K562 (cell line): ENCODE measurements at regions not wholly inside any gene's neighbourhood (a gene's known extent, or its start where the extent isn't known, plus 50 kb on each side); places are given as distances from the start of the nearest gene placed in this dataset.
A peak's percentile ranks its signal among the peaks of the same experiment; 100 is the strongest.

ENCODE experiments used
- ATAC-seq: fragments of 200-7000 bp; cut with Tn5 transposase; 3 replicates; pipeline ENCODE4 v1.9.1; 2020; ENCODE audit warnings: moderate library complexity
- BruUV-seq: library from RNA; stranded (reverse); fragments of 400-500 nt; replicated peaks from 2 replicates; lab custom pipeline; 2021; lab: Mats Ljungman, UMichigan
- CTCF ChIA-PET: fragments of 300-600 bp; formaldehyde crosslinking; extraction: SDS; loops from one replicate; lab custom pipeline; 2021; ENCODE audit warnings: low intra/inter-chr PET ratio; lab: Yijun Ruan, JAX
- POLR2A ChIA-PET: fragments of 300-600, 350-650 bp; sonication (Branson Sonifier 250); formaldehyde crosslinking; extraction: SDS; loops from one replicate; lab custom pipeline; 2021; ENCODE audit warnings: antibody characterized with exemption, inconsistent platforms; lab: Yijun Ruan, JAX
- DNase-seq, 4 experiments: peaks; one replicate each; pipeline versions ENCODE4 v3.0.0 to v3.0.0-alpha.2; 2011 to 2018; ENCODE audit warnings: low spot score in 3 of 4, mixed read lengths in 3 of 4; ENCODE audit errors: extremely low read depth in 1 of 4
- FAIRE-seq: peaks from 2 replicates; lab custom pipeline; 2011; peaks lifted over from hg19 to GRCh38; lab: Jason Lieb, UNC
- H2AFZ ChIP-seq: 2 replicates; pipeline ENCODE4 v1.6.0; 2011; ENCODE audit warnings: low read depth, low read length, control low read depth, inconsistent platforms
- H3K27ac ChIP-seq: fragments of 200-600 bp; 3 replicates; pipeline ENCODE4 v1.8.0; 2011; ENCODE audit warnings: low read depth, mild to moderate bottlenecking, control low read depth, inconsistent platforms, low read length, moderate library complexity, mixed read lengths; ENCODE audit errors: extremely low read depth
- H3K27me3 ChIP-seq, 2 experiments: fragments of 300-600 bp in 1 of 2; 2 replicates in 1 of 2; 3 replicates in 1 of 2; pipeline versions ENCODE4 v1.6.0 to v1.8.0; 2011; ENCODE audit warnings: inconsistent platforms in 2 of 2, low read length in 2 of 2, mild to moderate bottlenecking in 1 of 2, mixed read lengths in 1 of 2, moderate library complexity in 1 of 2; ENCODE audit not compliant: control insufficient read depth in 2 of 2, insufficient read depth in 2 of 2
- H3K36me3 ChIP-seq: fragments of 300-600 bp; 3 replicates; pipeline ENCODE4 v1.8.0; 2011; ENCODE audit warnings: mild to moderate bottlenecking, low read length, inconsistent platforms; ENCODE audit not compliant: control insufficient read depth, insufficient read depth
- H3K4me1 ChIP-seq, 2 experiments: fragments of 200-600 bp in 1 of 2; replicated peaks in 1 of 2; 2 replicates in 1 of 2; 3 replicates in 1 of 2; pipeline versions ENCODE4 v1.5.1 to v1.8.0; 2011; ENCODE audit warnings: inconsistent platforms in 2 of 2, low read length in 2 of 2, mild to moderate bottlenecking in 1 of 2, mixed read lengths in 1 of 2, moderate library complexity in 1 of 2; ENCODE audit not compliant: control insufficient read depth in 2 of 2, insufficient read depth in 2 of 2
- H3K4me2 ChIP-seq: 2 replicates; pipeline ENCODE4 v1.6.1; 2011; ENCODE audit warnings: low read length, control low read depth, inconsistent platforms, mixed read lengths; ENCODE audit not compliant: insufficient read depth
- H3K4me3 ChIP-seq: fragments of 200-600 bp; sonication (generic), shearing (Covaris generic); 2 replicates; pipeline ENCODE4 v1.5.1; 2016; ENCODE audit warnings: control low read depth, inconsistent platforms
- H3K79me2 ChIP-seq: fragments of 200-600 bp; 3 replicates; pipeline ENCODE4 v1.8.0; 2011; ENCODE audit warnings: low read length, inconsistent platforms; ENCODE audit not compliant: control insufficient read depth, insufficient read depth
- H3K9ac ChIP-seq, 2 experiments: 2 replicates each; pipeline versions ENCODE4 v1.6.0 to v1.6.1; 2011; ENCODE audit warnings: low read depth in 2 of 2, low read length in 2 of 2, control low read depth in 1 of 2, inconsistent platforms in 1 of 2, mild to moderate bottlenecking in 1 of 2, mixed read lengths in 1 of 2; ENCODE audit not compliant: insufficient read depth in 1 of 2
- H3K9me1 ChIP-seq: one replicate; pipeline ENCODE4 v1.6.0; 2011; ENCODE audit warnings: inconsistent platforms, mild to moderate bottlenecking, low read length, moderate library complexity; ENCODE audit not compliant: control insufficient read depth, insufficient read depth
- H3K9me3 ChIP-seq: replicated peaks from 2 replicates; pipeline ENCODE4 v1.5.1; 2011; ENCODE audit warnings: low read depth, low read length, inconsistent platforms; ENCODE audit not compliant: control insufficient read depth, insufficient read depth
- H4K20me1 ChIP-seq: replicated peaks from 2 replicates; pipeline ENCODE4 v1.6.1; 2011; ENCODE audit warnings: low read length, inconsistent platforms, mixed read lengths; ENCODE audit not compliant: control insufficient read depth, insufficient read depth
- HIVEP1 ChIP-seq: fragments of 250-450 bp; sonication (Bioruptor Pico); IDR thresholded peaks from 2 replicates; pipeline ENCODE4 v1.4.0; 2020; ENCODE audit warnings: mild to moderate bottlenecking
- NELFE ChIP-seq: IDR thresholded peaks from 2 replicates; pipeline ENCODE4 v1.6.1; 2011; ENCODE audit warnings: mild to moderate bottlenecking; ENCODE audit not compliant: insufficient read depth, insufficient read length
- NFIC ChIP-seq: fragments of 450-650 bp; IDR thresholded peaks from 2 replicates; pipeline ENCODE4 v1.6.1; 2017; ENCODE audit warnings: mild to moderate bottlenecking, inconsistent platforms
- POLR2AphosphoS5 ChIP-seq: IDR thresholded peaks from 2 replicates; pipeline ENCODE4 v1.6.1; 2011; ENCODE audit warnings: mild to moderate bottlenecking, low read depth, low read length, moderate library complexity; ENCODE audit not compliant: control insufficient read depth, insufficient read depth
- SOX6 ChIP-seq: fragments of 450-650 bp; IDR thresholded peaks from 2 replicates; pipeline ENCODE4 v1.6.1; 2014; ENCODE audit warnings: mild to moderate bottlenecking
- STAT5A ChIP-seq: IDR thresholded peaks from 2 replicates; pipeline ENCODE4 v1.6.1; 2012; ENCODE audit warnings: low read length, inconsistent platforms, borderline replicate concordance
- ZBTB40 ChIP-seq, 2 experiments: fragments of 450-650 bp in 1 of 2; sonication (generic) in 1 of 2; formaldehyde crosslinking in 1 of 2; IDR thresholded peaks; 2 replicates each; pipeline versions ENCODE4 v1.7.1 to v1.9.0; 2016 to 2022; ENCODE audit warnings: inconsistent platforms in 1 of 2, mild to moderate bottlenecking in 1 of 2, missing genetic modification reagents in 1 of 2
- WGBS: fragments of 100-300 bp; shearing (Covaris generic); methylation state at CpG from one replicate; pipeline ENCODE4 v1.1.6; 2016; ENCODE audit warnings: low coverage, mixed read lengths; ENCODE audit not compliant: insufficient coverage; ENCODE audit errors: missing lambda C conversion rate; 5-methylcytosine and 5-hydroxymethylcytosine counted together
- in situ Hi-C: fragments of 300-500 bp; cut with MboI; formaldehyde crosslinking; loops from 4 replicates; pipeline ENCODE4 v1.15.0; 2018; ENCODE audit warnings: inconsistent platforms, mixed read lengths
- intact Hi-C: fragments of 100-400 bp; cut with micrococcal nuclease; formaldehyde crosslinking; loops from 2 replicates; pipeline ENCODE4 v1.14.2; 2022

- TF ChIP-seq NELFE (no peak), HIVEP1 (CRISPR knock-in tag) (no peak), STAT5A (no peak), POLR2AphosphoS5 (no peak)
Measured at GRCh38 chr2:65917986-65918385, 485.6 kb upstream of the SPRED2 start (continued).

- intact Hi-C loops, result loop anchor here (10.0 kb wide), 1 partner anchor 658 kb away; no protein-coding TSS in a partner anchor
Measured at GRCh38 chr2:65916785-65917295, 484.4 kb upstream of the SPRED2 start.

More at GRCh38 chr2:65916785-65917295, 484.4 kb upstream of the SPRED2 start:
- no peak overlapping the region for H3K4me3 ChIP-seq
- in situ Hi-C loops, result no loop called here
- H3K79me2 ChIP-seq, result no peaks in the 10 kb centered on the region
- H3K4me1 ChIP-seq, result no peaks in the 10 kb centered on the region; a peak in 1 of 5 replicates
- no peaks in the 10 kb centered on the region for H3K9me1 ChIP-seq
- no peak for ATAC-seq
- WGBS, result 9% methylated on average over 2 of the region's 2 CpGs
- H3K9ac ChIP-seq, result no peak overlapping the region
- DNase-seq, result no peak
- H3K4me2 ChIP-seq, result no peak overlapping the region
- no peaks in the 10 kb centered on the region for H3K36me3 ChIP-seq
- no TSS peak for BruUV-seq
- H4K20me1 ChIP-seq, result no peaks in the 10 kb centered on the region
- ChIA-PET CTCF (no interaction called here), POLR2A (interaction anchor here (0.6 kb wide), 1 partner anchor 30 kb away, joined by 3 read pairs; no protein-coding TSS in a partner anchor)
- FAIRE-seq, result no peak
- no peaks in the 10 kb centered on the region for H3K9me3 ChIP-seq
- no peaks in the 10 kb centered on the region for H3K27me3 ChIP-seq
- no peak for TF ChIP-seq SOX6
- TF ChIP-seq ZBTB40 (IDR thresholded peaks at IDR 0.05), result peak; percentile 91
- no peak; the same call in 1 of the 2 replicates for TF ChIP-seq ZBTB40 (CRISPR knock-in tag; IDR thresholded peaks at IDR 0.05)
- peak; percentile 37; the same call in 1 of the 2 replicates for TF ChIP-seq NFIC
- TF ChIP-seq, all 486 proteins: peak for 2
- Histone ChIP-seq H3K27ac (no peak overlapping the region), H2AFZ (no peak overlapping the region)
